HG02623 (cell line): ENCODE measurements at regions not wholly inside any gene's neighbourhood (a gene's known extent, or its start where the extent isn't known, plus 50 kb on each side); places are given as distances from the start of the nearest gene placed in this dataset.
"Not testable (repeated sequence)": the region's sequence is repeated elsewhere in the genome, so short reads cannot be mapped to it uniquely, and the experiment has no call there.

ENCODE experiments used
- ATAC-seq: cut with Tn5 transposase; IDR thresholded peaks from one replicate; pipeline ENCODE4 v1.9.1; 2021; ENCODE audit warnings: moderate library complexity; ENCODE audit not compliant: unreplicated experiment

- no peak for ATAC-seq
These were observed 55.5 kb upstream of the DAAM1 start for GRCh38 chr14:59132796-59133494.

- no peak for ATAC-seq
These were observed 54.8 kb upstream of the DAAM1 start for GRCh38 chr14:59133709-59134108.

- ATAC-seq, result no peak
These were observed 54.2 kb upstream of the DAAM1 start for GRCh38 chr14:59134307-59134706.

- no peak for ATAC-seq
These were observed 51.2 kb upstream of the DAAM1 start for GRCh38 chr14:59137256-59137655.

GRCh38 chr14:59138576-59138975 lies 49.9 kb upstream of the DAAM1 start:
- not testable (repeated sequence) for ATAC-seq
